ENCODE measurements at regions not wholly inside any gene's neighbourhood (a gene's known extent, or its start where the extent isn't known, plus 50 kb on each side); places are given as distances from the start of the nearest gene placed in this dataset.

- DNase-seq: no peak
Observed at GRCh38 chr14:83992857-83993256, 1537.1 kb upstream of the FLRT2 start.

GRCh38 chr14:83993545-83993944, 1536.4 kb upstream of the FLRT2 start:
- no peak for DNase-seq

- DNase-seq: no peak
Observed at GRCh38 chr14:83994020-83994419, 1535.9 kb upstream of the FLRT2 start.

- no peak for DNase-seq
Observed at GRCh38 chr14:84001023-84001422, 1528.9 kb upstream of the FLRT2 start.

GRCh38 chr14:84003346-84003745, 1526.6 kb upstream of the FLRT2 start:
- no peak for DNase-seq

GRCh38 chr14:84006643-84007155, 1523.2 kb upstream of the FLRT2 start:
- DNase-seq: peak; percentile 86

GRCh38 chr14:84013424-84013823, 1516.5 kb upstream of the FLRT2 start:
- no peak for DNase-seq

- DNase-seq: no peak
Observed at GRCh38 chr14:84017495-84017894, 1512.4 kb upstream of the FLRT2 start.

- no peak for DNase-seq
Observed at GRCh38 chr14:84021433-84021832, 1508.5 kb upstream of the FLRT2 start.

GRCh38 chr14:84024231-84024820, 1505.6 kb upstream of the FLRT2 start:
- DNase-seq: no peak

GRCh38 chr14:84025106-84026012, 1504.6 kb upstream of the FLRT2 start:
- DNase-seq: no peak

GRCh38 chr14:84027351-84027750, 1502.6 kb upstream of the FLRT2 start:
- DNase-seq: no peak

GRCh38 chr14:84028080-84028604, 1501.8 kb upstream of the FLRT2 start:
- no peak for DNase-seq

- DNase-seq: no peak
Observed at GRCh38 chr14:84029246-84029645, 1500.7 kb upstream of the FLRT2 start.

- no peak for DNase-seq
Observed at GRCh38 chr14:84029720-84030119, 1500.2 kb upstream of the FLRT2 start.

GRCh38 chr14:84036840-84037239, 1493.1 kb upstream of the FLRT2 start:
- no peak for DNase-seq

GRCh38 chr14:84037593-84037992, 1492.4 kb upstream of the FLRT2 start:
- DNase-seq: no peak

- no peak for DNase-seq
Observed at GRCh38 chr14:84040101-84040500, 1489.8 kb upstream of the FLRT2 start.

GRCh38 chr14:84041421-84041820, 1488.5 kb upstream of the FLRT2 start:
- no peak for DNase-seq

GRCh38 chr14:84042992-84043391, 1487.0 kb upstream of the FLRT2 start:
- no peak for DNase-seq

GRCh38 chr14:84064316-84065125, 1465.4 kb upstream of the FLRT2 start:
- DNase-seq: no peak

GRCh38 chr14:84065811-84066210, 1464.1 kb upstream of the FLRT2 start:
- DNase-seq: no peak

- no peak for DNase-seq
Observed at GRCh38 chr14:84068288-84068687, 1461.7 kb upstream of the FLRT2 start.
